ENCODE measurements at regions not wholly inside any gene's neighbourhood (a gene's known extent, or its start where the extent isn't known, plus 50 kb on each side); places are given as distances from the start of the nearest gene placed in this dataset.

GRCh38 chr6:147936703-147937470, 405.8 kb upstream of the SASH1 start:
- POLR2A ChIA-PET = no interaction called here
- RAD21 ChIA-PET (ENCODE audit: low non-redundant PET in 1 of 2, low total read pairs in 2 of 2, uncharacterized antibody in 2 of 2, unreplicated experiment in 2 of 2) = no interaction called here
- intact Hi-C loops (cut with micrococcal nuclease) = no loop called here
- Histone ChIP-seq H3K27me3 (ENCODE audit: insufficient read depth, low read length) (no peaks in the 10 kb centered on the region), H3K4me3 (replicated peaks in 1 of 2; ENCODE audit: low read depth in 1 of 2, low read length in 2 of 2) (no peak overlapping the region), H2AFZ (ENCODE audit: low read depth, low read length, poor library complexity, severe bottlenecking) (no peak overlapping the region), H3K27ac (ENCODE audit: low read depth, low read length) (no peak overlapping the region), H3K4me2 (ENCODE audit: low read length) (no peak overlapping the region), H3K4me1 (ENCODE audit: control insufficient read depth in 1 of 2, insufficient read depth in 2 of 2, low read length in 2 of 2) (no peaks in the 10 kb centered on the region), H3K9me3 (ENCODE audit: control insufficient read depth in 1 of 2, insufficient read depth in 1 of 2, low read depth in 1 of 2, low read length in 2 of 2) (no peaks in the 10 kb centered on the region), H3K9me2 (ENCODE audit: insufficient read depth) (no peaks in the 10 kb centered on the region), H3K36me3 (ENCODE audit: control insufficient read depth in 1 of 2, insufficient read depth in 2 of 2, low read length in 2 of 2) (no peaks in the 10 kb centered on the region), H4K20me1 (ENCODE audit: insufficient read depth) (no peaks in the 10 kb centered on the region), H3K9ac (ENCODE audit: low read length) (no peak overlapping the region), H3K79me2 (ENCODE audit: insufficient read depth, low read length) (no peaks in the 10 kb centered on the region)
- DNase-seq (ENCODE audit: low read depth, low spot score) (no peak), ATAC-seq (no peak)
- TF ChIP-seq ZFX (IDR thresholded peaks at IDR 0.05) = no peak
- TF ChIP-seq ZNF274 (IDR thresholded peaks at IDR 0.05; ENCODE audit: low read depth, low read length) = no peak
- TF ChIP-seq EGR1 (IDR thresholded peaks at IDR 0.05; ENCODE audit: low read depth) = no peak
- TF ChIP-seq SP1 (IDR thresholded peaks at IDR 0.05; ENCODE audit: low read depth) = no peak
- TF ChIP-seq POLR2AphosphoS5 (IDR thresholded peaks at IDR 0.05; ENCODE audit: low read depth, low read length) = no peak
- TF ChIP-seq SIN3A (IDR thresholded peaks at IDR 0.05; ENCODE audit: low read depth) = no peak
- TF ChIP-seq CEBPB (IDR thresholded peaks at IDR 0.05; ENCODE audit: low read depth) = no peak
- TF ChIP-seq RAD21 (IDR thresholded peaks at IDR 0.05; ENCODE audit: low read depth) = no peak
- no peak for TF ChIP-seq POLR2A (IDR thresholded peaks at IDR 0.05; ENCODE audit: borderline replicate concordance, extremely low read depth, insufficient read depth, insufficient read length)
- no peak for TF ChIP-seq SRF (IDR thresholded peaks at IDR 0.05; ENCODE audit: low read depth)
- no peak for TF ChIP-seq ELF1 (IDR thresholded peaks at IDR 0.05; ENCODE audit: borderline replicate concordance, low read depth)
- TF ChIP-seq ATF3 (IDR thresholded peaks at IDR 0.05) = no peak
- no peak for TF ChIP-seq EZH2phosphoT487 (IDR thresholded peaks at IDR 0.05; ENCODE audit: borderline replicate concordance)
- no peak for TF ChIP-seq MAX (IDR thresholded peaks at IDR 0.05)
- TF ChIP-seq FOSL1 (IDR thresholded peaks at IDR 0.05; ENCODE audit: low read depth) = no peak
- no peak for TF ChIP-seq ZBTB33 (IDR thresholded peaks at IDR 0.05; ENCODE audit: extremely low read depth, insufficient replicate concordance, low read length)
- no peak for TF ChIP-seq JUND (IDR thresholded peaks at IDR 0.05)
- CTCF ChIA-PET = no interaction called here
- no TSS peak for BruUV-seq (replicated peaks)
